ENCODE measurements at regions not wholly inside any gene's neighbourhood (a gene's known extent, or its start where the extent isn't known, plus 50 kb on each side); places are given as distances from the start of the nearest gene placed in this dataset.

DNA sequence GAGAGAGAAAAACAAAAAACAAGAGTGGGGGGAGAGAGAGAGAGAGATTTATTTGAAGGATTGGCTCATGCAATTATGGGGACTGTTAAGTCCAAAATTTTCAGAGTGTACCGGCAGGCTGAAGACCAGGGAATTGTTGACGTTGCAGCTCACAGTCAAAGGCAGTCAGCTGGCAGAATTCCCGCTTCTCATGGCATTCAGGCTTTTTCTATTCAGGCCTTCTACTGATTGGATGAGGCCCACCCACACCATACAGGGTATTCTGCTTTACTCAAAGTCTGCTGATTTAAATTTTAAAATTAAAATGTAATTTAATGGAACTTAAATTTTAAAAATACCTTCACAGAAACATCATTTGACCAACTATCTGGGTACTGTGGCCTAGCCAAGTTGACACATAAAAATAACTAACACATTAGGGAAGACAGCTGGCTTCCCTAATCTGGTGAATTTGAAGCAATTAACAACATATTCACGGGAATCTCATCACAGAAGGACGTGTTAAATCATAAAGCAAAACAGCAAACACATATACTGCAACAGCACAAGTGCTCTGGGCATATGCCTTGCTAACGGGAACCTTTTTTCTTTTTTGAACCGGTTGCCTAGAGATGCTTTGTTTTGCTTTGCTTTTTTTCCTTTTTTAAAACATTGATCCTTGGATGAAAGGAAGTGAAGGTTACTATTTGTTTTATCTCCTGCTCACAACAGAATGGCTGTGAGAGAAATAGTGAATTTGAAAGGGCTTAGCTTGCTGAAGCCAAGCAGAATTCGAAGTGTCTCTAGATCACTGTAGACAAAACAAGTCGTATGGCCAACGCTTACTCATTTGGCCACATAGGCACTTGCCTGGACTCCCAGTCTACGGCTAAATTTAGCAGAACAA is 505.1 kb downstream of the IRS2 start:
- Histone ChIP-seq H3K27me3 (ENCODE audit: control insufficient read depth in 2 of 2, insufficient read depth in 2 of 2, low read length in 2 of 2) (no peaks in the 10 kb centered on the region), H3K4me3 (ENCODE audit: low read length) (no peak overlapping the region), H3K27ac (ENCODE audit: low read depth, low read length) (no peak overlapping the region), H3K9me3 (ENCODE audit: control insufficient read depth in 2 of 3, low read length in 3 of 3) (no peaks in the 10 kb centered on the region), H3K36me3 (ENCODE audit: control insufficient read depth in 2 of 3, insufficient read depth in 3 of 3, low read length in 3 of 3) (no peaks in the 10 kb centered on the region), H3K4me1 (ENCODE audit: control insufficient read depth in 2 of 2, insufficient read depth in 2 of 2, low read length in 2 of 2) (no peaks in the 10 kb centered on the region)
- POLR2A ChIA-PET = no interaction called here
- Mint-ChIP-seq H3K4me3 (no peak overlapping the region), H3K27me3 (peaks cover 0 to 18% (median 8%) of the 10 kb centered on the region in 5 donors), H3K9me3 (peaks cover 0 to 4% (median 0%) of the 10 kb centered on the region in 11 donors), H3K36me3 (no peaks in the 10 kb centered on the region), H3K4me1 (no peaks in the 10 kb centered on the region), H3K27ac (no peak overlapping the region)
- CTCF ChIA-PET = no interaction called here
- DNase-seq (no peak), ATAC-seq (no peak)
- intact Hi-C loops (cut with micrococcal nuclease) = no loop called here

GRCh38 chr13:109276261-109276660 is 510.1 kb downstream of the IRS2 start:
- intact Hi-C loops (cut with micrococcal nuclease) = no loop called here
- H3K27ac Mint-ChIP-seq = no peak overlapping the region
- DNase-seq (no peak), ATAC-seq (no peak)
- POLR2A ChIA-PET = no interaction called here
- no peak overlapping the region for H3K4me3 Mint-ChIP-seq
- peaks cover 0 to 4% (median 0%) of the 10 kb centered on the region in 11 donors for H3K9me3 Mint-ChIP-seq
- Histone ChIP-seq H3K4me1 (ENCODE audit: control insufficient read depth in 2 of 2, insufficient read depth in 2 of 2, low read length in 2 of 2) (no peaks in the 10 kb centered on the region), H3K27me3 (ENCODE audit: control insufficient read depth in 2 of 2, insufficient read depth in 2 of 2, low read length in 2 of 2) (no peaks in the 10 kb centered on the region), H3K27ac (ENCODE audit: low read depth, low read length) (no peak overlapping the region), H3K4me3 (ENCODE audit: low read length) (no peak overlapping the region), H3K9me3 (ENCODE audit: control insufficient read depth in 2 of 3, low read length in 3 of 3) (no peaks in the 10 kb centered on the region), H3K36me3 (ENCODE audit: control insufficient read depth in 2 of 3, insufficient read depth in 3 of 3, low read length in 3 of 3) (no peaks in the 10 kb centered on the region)
- H3K4me1 Mint-ChIP-seq = no peaks in the 10 kb centered on the region
- CTCF ChIA-PET = no interaction called here
- H3K36me3 Mint-ChIP-seq = no peaks in the 10 kb centered on the region
- peaks cover 0 to 8% (median 0%) of the 10 kb centered on the region in 5 donors for H3K27me3 Mint-ChIP-seq

- H3K27ac ChIP-seq (ENCODE audit: low read depth, low read length) = no peak overlapping the region
- no peaks in the 10 kb centered on the region for H3K9me3 ChIP-seq (ENCODE audit: control insufficient read depth in 2 of 3, low read length in 3 of 3)
- CTCF ChIA-PET = no interaction called here
- ATAC-seq (no peak), DNase-seq (no peak)
- Mint-ChIP-seq H3K4me3 (no peak overlapping the region), H3K9me3 (peaks cover 0 to 3% (median 0%) of the 10 kb centered on the region in 11 donors), H3K27ac (no peak overlapping the region), H3K36me3 (no peaks in the 10 kb centered on the region), H3K4me1 (no peaks in the 10 kb centered on the region), H3K27me3 (peaks cover 0 to 8% (median 0%) of the 10 kb centered on the region in 5 donors)
- no peak overlapping the region for H3K4me3 ChIP-seq (ENCODE audit: low read length)
- H3K4me1 ChIP-seq (ENCODE audit: control insufficient read depth in 2 of 2, insufficient read depth in 2 of 2, low read length in 2 of 2) = no peaks in the 10 kb centered on the region
- POLR2A ChIA-PET = no interaction called here
- no peaks in the 10 kb centered on the region for H3K27me3 ChIP-seq (ENCODE audit: control insufficient read depth in 2 of 2, insufficient read depth in 2 of 2, low read length in 2 of 2)
- intact Hi-C loops (cut with micrococcal nuclease) = no loop called here
- H3K36me3 ChIP-seq (ENCODE audit: control insufficient read depth in 2 of 3, insufficient read depth in 3 of 3, low read length in 3 of 3) = no peaks in the 10 kb centered on the region
Observed at GRCh38 chr13:109275852-109276251, 510.5 kb downstream of the IRS2 start.

GRCh38 chr13:109275139-109275745 is 511.1 kb downstream of the IRS2 start:
- H3K9me3 Mint-ChIP-seq = peaks cover 0 to 3% (median 0%) of the 10 kb centered on the region in 11 donors
- Histone ChIP-seq H3K27me3 (ENCODE audit: control insufficient read depth in 2 of 2, insufficient read depth in 2 of 2, low read length in 2 of 2) (no peaks in the 10 kb centered on the region), H3K4me1 (ENCODE audit: control insufficient read depth in 2 of 2, insufficient read depth in 2 of 2, low read length in 2 of 2) (no peaks in the 10 kb centered on the region), H3K27ac (ENCODE audit: low read depth, low read length) (no peak overlapping the region), H3K4me3 (ENCODE audit: low read length) (no peak overlapping the region), H3K36me3 (ENCODE audit: control insufficient read depth in 2 of 3, insufficient read depth in 3 of 3, low read length in 3 of 3) (no peaks in the 10 kb centered on the region), H3K9me3 (ENCODE audit: control insufficient read depth in 2 of 3, low read length in 3 of 3) (no peaks in the 10 kb centered on the region)
- H3K36me3 Mint-ChIP-seq = no peaks in the 10 kb centered on the region
- CTCF ChIA-PET = no interaction called here
- DNase-seq (no peak), ATAC-seq (no peak)
- no peak overlapping the region for H3K4me3 Mint-ChIP-seq
- intact Hi-C loops (cut with micrococcal nuclease) = no loop called here
- POLR2A ChIA-PET = no interaction called here
- no peaks in the 10 kb centered on the region for H3K4me1 Mint-ChIP-seq
- H3K27ac Mint-ChIP-seq = no peak overlapping the region
- H3K27me3 Mint-ChIP-seq = peaks cover 0 to 8% (median under 1%) of the 10 kb centered on the region in 5 donors

DNA sequence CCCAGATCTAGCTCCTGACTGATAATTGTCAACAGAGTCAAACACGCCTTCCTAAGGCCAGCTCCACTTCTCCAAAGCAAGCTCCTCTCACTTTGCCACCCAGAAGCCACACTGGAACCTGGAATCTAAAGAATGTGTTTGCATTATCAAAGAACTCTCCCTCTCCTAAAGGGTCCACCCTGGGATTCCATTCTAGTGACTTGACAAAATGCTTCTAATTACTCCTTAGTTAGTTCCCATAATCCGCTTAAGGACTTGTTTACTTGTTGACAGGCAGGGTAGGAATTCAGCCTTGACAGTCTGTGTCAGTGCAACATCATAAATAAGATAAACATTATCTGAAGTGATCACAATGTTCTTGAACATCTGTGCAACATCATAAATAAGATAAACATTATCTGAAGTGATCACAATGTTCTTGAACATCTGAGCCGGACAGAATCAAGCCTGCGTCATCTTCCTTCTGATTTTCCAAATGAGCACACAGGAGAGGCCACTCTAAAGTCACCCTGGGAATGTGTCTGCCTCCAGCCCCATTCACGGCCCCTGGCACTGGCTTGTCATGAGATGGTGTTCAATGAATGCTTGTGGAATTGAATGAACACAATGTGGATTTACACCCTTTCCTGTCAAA is 512.1 kb downstream of the IRS2 start:
- peaks cover 0 to 11% (median 6%) of the 10 kb centered on the region in 5 donors for H3K27me3 Mint-ChIP-seq
- H3K4me1 ChIP-seq (ENCODE audit: control insufficient read depth in 2 of 2, insufficient read depth in 2 of 2, low read length in 2 of 2) = no peaks in the 10 kb centered on the region
- H3K36me3 Mint-ChIP-seq = no peaks in the 10 kb centered on the region
- no peaks in the 10 kb centered on the region for H3K27me3 ChIP-seq (ENCODE audit: control insufficient read depth in 2 of 2, insufficient read depth in 2 of 2, low read length in 2 of 2)
- no peaks in the 10 kb centered on the region for H3K9me3 ChIP-seq (ENCODE audit: control insufficient read depth in 2 of 3, low read length in 3 of 3)
- CTCF ChIA-PET = no interaction called here
- ATAC-seq (no peak), DNase-seq (no peak)
- no peak overlapping the region for H3K4me3 ChIP-seq (ENCODE audit: low read length)
- no peak overlapping the region for H3K27ac ChIP-seq (ENCODE audit: low read depth, low read length)
- H3K4me3 Mint-ChIP-seq = no peak overlapping the region
- H3K36me3 ChIP-seq (ENCODE audit: control insufficient read depth in 2 of 3, insufficient read depth in 3 of 3, low read length in 3 of 3) = no peaks in the 10 kb centered on the region
- no peaks in the 10 kb centered on the region for H3K4me1 Mint-ChIP-seq
- H3K27ac Mint-ChIP-seq = no peak overlapping the region
- intact Hi-C loops (cut with micrococcal nuclease) = no loop called here
- H3K9me3 Mint-ChIP-seq = peaks cover 0 to 3% (median 0%) of the 10 kb centered on the region in 11 donors
- POLR2A ChIA-PET = no interaction called here

DNA sequence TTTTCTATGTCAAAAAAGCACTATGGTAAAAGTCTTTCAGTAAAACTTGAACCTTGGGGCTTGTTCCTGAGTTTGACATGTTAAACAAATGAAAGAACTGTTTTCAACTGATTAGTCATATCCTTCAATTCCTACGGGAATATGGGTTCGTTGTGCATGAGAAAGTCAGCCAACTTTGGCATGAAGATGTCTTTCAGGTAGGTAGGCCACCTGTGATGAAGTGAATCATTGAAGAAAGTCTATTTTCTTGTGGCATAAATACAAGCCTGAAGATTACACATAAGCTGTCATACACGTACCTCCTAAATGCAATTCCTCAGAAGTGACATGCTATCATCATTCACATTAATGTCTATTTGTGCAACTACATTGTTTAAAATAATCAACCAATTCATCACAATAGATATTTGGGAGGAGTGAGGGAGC is 513.0 kb downstream of the IRS2 start:
- Histone ChIP-seq H3K9me3 (ENCODE audit: control insufficient read depth in 2 of 3, low read length in 3 of 3) (no peaks in the 10 kb centered on the region), H3K27me3 (ENCODE audit: control insufficient read depth in 2 of 2, insufficient read depth in 2 of 2, low read length in 2 of 2) (no peaks in the 10 kb centered on the region), H3K36me3 (ENCODE audit: control insufficient read depth in 2 of 3, insufficient read depth in 3 of 3, low read length in 3 of 3) (no peaks in the 10 kb centered on the region), H3K27ac (ENCODE audit: low read depth, low read length) (no peak overlapping the region), H3K4me1 (ENCODE audit: control insufficient read depth in 2 of 2, insufficient read depth in 2 of 2, low read length in 2 of 2) (no peaks in the 10 kb centered on the region), H3K4me3 (ENCODE audit: low read length) (no peak overlapping the region)
- ChIA-PET CTCF (interaction anchor here (0.5 kb wide), 1 partner anchor 201 kb away, joined by 3 read pairs; no protein-coding TSS in a partner anchor), POLR2A (no interaction called here)
- intact Hi-C loops (cut with micrococcal nuclease) = no loop called here
- H3K9me3 Mint-ChIP-seq = peaks cover 0 to 3% (median 0%) of the 10 kb centered on the region in 11 donors
- ATAC-seq (no peak), DNase-seq (no peak)
- no peaks in the 10 kb centered on the region for H3K36me3 Mint-ChIP-seq
- no peaks in the 10 kb centered on the region for H3K4me1 Mint-ChIP-seq
- peaks cover 0 to 19% (median 9%) of the 10 kb centered on the region in 5 donors for H3K27me3 Mint-ChIP-seq
- H3K27ac Mint-ChIP-seq = no peak overlapping the region
- H3K4me3 Mint-ChIP-seq = no peak overlapping the region

Data from naive thymus-derived CD4-positive, alpha-beta T cell (primary cell).